ENCODE measurements at regions not wholly inside any gene's neighbourhood (a gene's known extent, or its start where the extent isn't known, plus 50 kb on each side); places are given as distances from the start of the nearest gene placed in this dataset.
"Not testable (repeated sequence)": the region's sequence is repeated elsewhere in the genome, so short reads cannot be mapped to it uniquely, and the experiment has no call there.

GRCh38 chr7:65177041-65177440, 170.6 kb upstream of the ERV3-1 start:
- not testable (repeated sequence) for TF ChIP-seq CTCF, POLR2A, EP300 (IDR thresholded peaks at IDR 0.05)

Measured in tibial nerve (tissue), 4 donors.